Hematopoietic multipotent progenitor cell treated with erythropoietin and hydrocortisone succinate and interleukin-3 and kit ligand, for 4 days (in vitro differentiated cells): ENCODE measurements at regions not wholly inside any gene's neighbourhood (a gene's known extent, or its start where the extent isn't known, plus 50 kb on each side); places are given as distances from the start of the nearest gene placed in this dataset.

ENCODE experiments used
- DNase-seq: peaks from one replicate; pipeline ENCODE4 v3.0.0-alpha.2; 2015

- no peak for DNase-seq
These were observed 144.6 kb downstream of the DHX35 start for GRCh38 chr20:39106791-39107190.

- DNase-seq = peak; percentile 37
These were observed 143.4 kb downstream of the DHX35 start for GRCh38 chr20:39105551-39105950.

GRCh38 chr20:39103732-39104131 is 141.6 kb downstream of the DHX35 start:
- DNase-seq = no peak

GRCh38 chr20:39103305-39103704 is 141.2 kb downstream of the DHX35 start:
- no peak for DNase-seq

GRCh38 chr20:39101895-39102294 is 139.8 kb downstream of the DHX35 start:
- DNase-seq = no peak

GRCh38 chr20:39100691-39101090 is 138.5 kb downstream of the DHX35 start:
- DNase-seq = no peak

GRCh38 chr20:39097889-39098288 is 135.7 kb downstream of the DHX35 start:
- no peak for DNase-seq

GRCh38 chr20:39095870-39096269 is 133.7 kb downstream of the DHX35 start:
- DNase-seq = no peak

GRCh38 chr20:39094391-39094790 is 132.2 kb downstream of the DHX35 start:
- DNase-seq = no peak

- no peak for DNase-seq
These were observed 130.7 kb downstream of the DHX35 start for GRCh38 chr20:39092733-39093410.

GRCh38 chr20:39090906-39091305 is 128.8 kb downstream of the DHX35 start:
- DNase-seq = no peak

GRCh38 chr20:39089797-39090196 is 127.7 kb downstream of the DHX35 start:
- no peak for DNase-seq
